GM21515 (cell line): ENCODE measurements at regions not wholly inside any gene's neighbourhood (a gene's known extent, or its start where the extent isn't known, plus 50 kb on each side); places are given as distances from the start of the nearest gene placed in this dataset.
A peak's percentile ranks its signal among the peaks of the same experiment; 100 is the strongest.

Source experiments
- ATAC-seq: cut with Tn5 transposase; IDR thresholded peaks from one replicate; pipeline ENCODE4 v1.9.1; 2021; ENCODE audit not compliant: unreplicated experiment

DNA sequence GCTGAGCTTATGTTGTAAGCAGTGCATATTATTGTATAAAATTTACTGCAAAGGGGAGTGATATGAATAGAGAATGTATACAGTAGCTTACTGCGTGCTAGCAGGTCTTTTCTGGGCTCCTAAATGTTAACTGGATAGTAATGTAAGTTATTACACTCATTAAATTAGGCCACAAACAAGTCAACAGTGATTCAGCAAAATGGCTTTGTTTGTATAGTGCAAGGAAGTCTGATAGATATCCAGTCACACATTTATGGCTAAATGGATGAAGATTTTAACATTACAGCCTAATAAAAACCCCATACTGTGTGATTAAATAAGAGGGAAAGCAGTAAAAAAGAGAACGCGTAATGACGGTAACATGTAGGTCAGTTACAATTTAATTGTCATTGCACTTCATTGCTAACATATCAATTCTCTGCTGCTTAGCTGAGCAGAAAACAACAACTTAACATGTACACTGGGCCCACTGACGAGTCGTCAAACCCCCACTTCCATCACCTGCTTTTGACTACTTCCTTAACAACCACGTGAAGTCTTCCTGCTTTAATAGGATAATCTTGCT is 665.0 kb upstream of the FANCL start:
- no peak for ATAC-seq

DNA sequence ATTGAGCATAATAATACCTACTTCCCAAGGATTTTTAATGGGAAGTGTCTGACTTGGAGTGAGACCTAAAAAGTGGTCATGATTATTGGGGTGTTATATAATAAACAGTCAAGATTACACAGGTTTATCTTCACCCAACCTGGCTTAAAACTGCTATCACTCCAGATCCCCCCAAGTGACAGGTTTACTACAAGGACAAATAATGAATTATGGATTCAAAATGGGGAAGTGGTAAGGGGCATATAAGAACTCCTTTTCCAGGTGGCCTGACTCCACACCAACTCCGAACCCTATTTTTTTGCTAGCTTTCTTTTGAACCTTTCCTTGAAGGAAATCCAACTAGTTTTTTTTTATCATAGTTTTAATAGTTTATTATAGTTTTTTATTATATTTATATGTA is 663.0 kb upstream of the FANCL start:
- ATAC-seq = no peak

DNA sequence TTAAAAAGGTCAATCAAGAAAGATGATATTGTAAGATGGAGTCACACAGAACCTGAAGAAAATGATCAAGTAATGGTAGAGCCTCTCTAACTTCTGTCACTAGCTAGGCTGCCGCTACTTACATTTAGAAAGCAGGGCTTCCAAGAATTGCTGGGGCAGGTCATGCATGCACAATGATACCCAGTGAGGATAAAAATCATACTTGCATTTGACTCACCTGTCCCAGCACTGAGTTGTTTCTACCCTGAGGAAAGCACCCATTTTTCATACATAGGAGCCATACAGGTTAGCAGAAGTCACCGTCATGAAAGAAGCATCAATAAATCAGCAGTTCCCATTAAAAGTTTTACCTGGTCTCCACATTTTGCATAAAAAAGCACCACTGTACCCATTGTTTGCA is 662.3 kb upstream of the FANCL start:
- ATAC-seq = no peak

DNA sequence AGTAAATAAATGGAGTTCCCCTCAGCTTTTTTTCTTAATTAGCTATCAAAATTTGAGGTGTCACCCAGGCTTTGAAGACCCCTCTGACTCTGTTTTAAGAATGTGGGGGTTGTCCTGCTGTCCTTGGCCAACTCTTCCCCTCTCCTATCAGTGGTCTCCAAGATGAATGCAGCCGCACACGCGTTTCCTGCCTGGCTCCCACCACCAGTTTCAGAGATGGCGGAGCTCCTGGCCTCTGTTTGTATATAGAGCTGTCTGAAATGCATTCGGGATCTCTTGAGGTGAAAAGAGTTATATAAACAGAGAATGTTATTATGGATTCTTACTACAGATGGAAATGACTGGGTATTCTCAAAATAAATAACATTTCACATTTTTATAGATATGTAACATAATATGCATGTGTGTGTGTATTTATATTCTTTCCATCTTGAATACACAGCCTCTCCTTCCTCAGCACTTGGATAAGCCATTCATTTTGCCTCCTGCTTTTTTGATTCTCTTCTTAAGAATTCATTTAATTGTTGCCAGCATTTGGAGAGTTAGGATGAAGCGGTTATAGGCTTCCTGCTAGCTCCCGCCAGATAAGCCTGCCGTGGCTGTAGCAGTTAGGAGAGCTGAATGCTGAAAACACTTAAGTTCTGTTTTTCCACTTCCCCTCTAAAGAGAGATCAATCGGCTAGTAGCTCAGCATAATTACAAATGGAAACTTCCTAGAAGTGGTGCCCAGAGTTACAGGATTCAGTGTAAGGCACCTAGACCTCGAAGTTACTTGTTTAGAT is 659.3 kb upstream of the FANCL start:
- ATAC-seq = no peak

DNA sequence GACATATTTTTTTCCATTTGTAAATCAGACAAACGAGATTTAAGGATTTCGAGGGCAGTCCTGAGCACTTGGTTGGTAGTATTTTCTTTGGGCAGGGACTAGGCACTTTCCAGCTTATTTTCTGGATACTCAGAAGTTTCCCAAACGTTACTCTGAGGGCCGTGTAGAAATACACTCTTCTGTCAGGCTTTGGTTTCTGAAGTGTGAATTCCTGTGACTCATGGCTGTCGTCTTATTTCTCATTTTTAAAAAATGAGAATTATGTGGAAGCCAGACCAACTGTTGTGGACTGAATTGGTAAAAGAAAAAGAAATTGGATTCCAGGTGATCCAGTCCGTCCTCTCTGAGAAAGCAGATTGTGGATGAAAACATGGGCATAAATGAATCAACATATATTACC is 658.6 kb upstream of the FANCL start:
- ATAC-seq = no peak

DNA sequence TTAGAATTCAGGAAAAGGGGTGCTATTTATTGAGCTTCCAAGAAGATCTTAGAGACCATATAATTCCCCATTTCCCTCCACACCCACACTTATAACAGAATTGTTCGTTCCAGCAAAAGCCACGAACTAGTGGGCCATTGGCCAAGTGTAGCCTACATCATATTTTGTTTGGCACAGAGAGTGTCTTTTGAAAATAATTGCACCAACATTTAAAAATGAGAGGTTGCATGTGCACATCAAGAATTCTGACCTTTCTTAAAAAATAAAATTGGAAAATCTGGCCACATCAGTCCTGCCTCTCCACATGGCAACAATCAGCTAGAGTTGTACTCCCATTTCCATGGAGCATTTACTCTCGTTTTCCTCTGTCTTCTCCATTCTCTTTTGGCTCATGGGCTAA is 655.5 kb upstream of the FANCL start:
- ATAC-seq = no peak

DNA sequence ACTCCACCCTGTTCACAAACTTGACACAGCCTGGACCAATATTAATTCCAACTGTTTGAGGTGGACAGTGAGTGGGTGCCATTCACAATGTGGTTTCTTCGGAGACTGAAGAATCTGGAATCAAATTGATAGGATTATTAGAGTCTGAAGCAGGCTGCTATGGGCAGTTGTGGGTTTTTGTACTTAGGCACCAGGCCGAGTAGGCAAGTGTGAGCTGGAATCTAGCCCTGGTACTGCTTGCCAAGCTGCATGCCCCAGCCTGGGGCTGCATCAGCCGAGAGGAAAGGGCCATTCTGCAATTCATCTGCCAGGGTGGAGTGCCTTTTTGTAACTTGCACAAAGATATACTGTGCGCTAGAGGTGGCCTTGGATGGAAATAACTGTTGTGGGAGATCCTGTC is 654.7 kb upstream of the FANCL start:
- ATAC-seq = no peak

DNA sequence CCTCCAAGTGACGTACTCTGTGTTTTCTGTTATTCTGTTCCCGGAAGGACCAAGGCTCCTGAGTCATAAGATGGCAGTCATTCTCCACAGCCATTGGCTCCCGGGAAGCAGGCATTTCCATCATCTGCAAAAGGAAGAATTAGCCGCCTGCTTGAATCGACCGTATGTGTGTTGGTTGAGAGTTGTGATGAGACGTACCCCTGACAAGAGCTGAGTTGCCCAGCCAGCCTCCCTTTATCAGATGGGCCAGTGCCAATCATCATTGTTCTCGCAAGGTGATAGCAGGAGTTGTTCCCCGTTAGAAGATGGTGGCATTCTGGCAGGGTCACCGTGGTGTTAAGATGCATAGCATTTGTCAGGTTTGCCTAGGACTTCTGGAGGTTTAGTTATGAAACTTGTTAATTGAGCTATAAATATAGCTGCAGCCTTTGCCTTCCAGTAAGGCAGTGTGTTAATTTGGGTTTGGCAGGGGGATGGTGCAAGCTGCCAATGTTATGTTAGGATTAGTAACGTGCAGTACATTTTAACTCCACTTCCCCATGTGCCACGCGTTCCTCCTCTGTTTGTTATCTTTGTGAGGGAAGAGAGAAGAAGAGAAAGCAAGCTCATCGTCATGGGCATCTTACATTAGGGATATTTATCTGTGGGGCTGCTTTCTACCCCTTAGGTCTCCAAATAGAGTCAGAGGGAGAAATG is 652.7 kb upstream of the FANCL start:
- ATAC-seq = no peak

DNA sequence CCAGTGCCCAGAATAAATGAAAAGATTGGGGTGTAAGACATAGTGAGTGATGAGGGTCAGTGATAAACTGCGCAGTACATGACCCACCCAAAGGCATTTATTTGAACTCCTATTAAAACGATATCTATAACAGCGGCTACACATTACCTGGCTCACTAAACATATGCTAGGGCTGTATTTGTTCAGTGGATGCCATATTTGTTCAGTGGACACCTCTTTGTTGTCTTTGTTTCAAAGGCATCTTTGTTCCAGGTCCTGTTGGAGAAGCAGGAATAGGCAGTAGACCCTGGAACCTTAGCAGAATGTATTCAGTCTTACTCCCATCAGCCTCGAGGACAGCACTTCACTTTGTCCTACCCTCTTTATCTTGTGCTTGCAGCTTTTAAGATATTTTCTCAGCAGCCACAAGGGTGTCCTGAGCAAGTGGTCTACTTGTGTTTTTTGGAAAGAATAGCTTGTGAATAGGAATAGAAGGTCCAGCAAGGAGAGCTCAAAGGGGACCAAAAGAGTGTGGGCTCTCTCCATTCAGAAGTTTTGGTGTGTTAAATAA is 650.8 kb upstream of the FANCL start:
- ATAC-seq = no peak

DNA sequence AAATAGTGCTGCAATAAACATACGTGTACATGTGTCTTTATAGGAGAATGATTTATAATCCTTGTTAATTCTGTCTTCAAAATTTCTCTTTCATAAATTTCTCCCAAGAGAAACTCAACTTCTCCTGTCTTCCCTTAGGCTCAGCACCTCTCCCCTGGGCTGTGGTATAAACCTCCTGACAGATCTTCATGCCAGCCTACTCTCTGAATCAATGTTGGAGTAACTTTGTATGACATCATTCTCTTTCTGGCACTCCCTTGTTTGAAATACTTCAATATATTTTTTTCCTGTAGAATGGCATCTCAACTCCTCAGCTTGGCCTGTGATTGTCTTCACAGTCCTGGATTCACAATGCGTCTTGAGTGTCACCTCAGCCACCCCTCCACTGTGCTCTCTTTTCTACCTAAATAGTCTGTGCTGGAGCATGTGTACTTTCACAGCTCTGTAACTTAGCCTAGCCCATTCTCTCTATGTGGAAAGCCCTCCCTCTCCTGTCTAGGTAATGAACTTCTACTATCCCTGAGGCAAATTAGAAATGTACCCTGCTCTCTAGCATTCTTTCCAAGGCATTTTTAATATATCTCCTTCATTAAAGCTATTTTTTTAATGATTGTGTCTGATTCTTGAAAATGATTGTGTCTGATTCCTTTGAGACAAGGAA is 649.9 kb upstream of the FANCL start:
- no peak for ATAC-seq

DNA sequence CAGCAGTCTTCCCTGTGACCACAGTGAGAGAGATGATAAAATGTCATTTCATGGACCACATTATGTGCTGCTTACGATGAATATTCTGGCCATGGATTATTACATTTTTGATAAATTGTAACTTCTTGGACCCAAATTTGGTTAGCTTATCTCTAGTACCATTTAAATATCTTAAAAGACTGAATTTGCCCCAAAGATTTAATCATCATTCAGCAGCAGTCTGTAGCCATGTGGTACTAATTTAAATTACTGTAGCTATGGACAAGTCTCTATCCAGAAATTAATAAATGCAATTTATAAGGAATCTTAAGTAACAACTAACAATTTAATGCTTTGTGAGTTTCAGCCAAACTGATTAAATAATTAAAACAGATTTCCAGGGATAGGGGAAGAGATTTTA is 644.9 kb upstream of the FANCL start:
- ATAC-seq = no peak

DNA sequence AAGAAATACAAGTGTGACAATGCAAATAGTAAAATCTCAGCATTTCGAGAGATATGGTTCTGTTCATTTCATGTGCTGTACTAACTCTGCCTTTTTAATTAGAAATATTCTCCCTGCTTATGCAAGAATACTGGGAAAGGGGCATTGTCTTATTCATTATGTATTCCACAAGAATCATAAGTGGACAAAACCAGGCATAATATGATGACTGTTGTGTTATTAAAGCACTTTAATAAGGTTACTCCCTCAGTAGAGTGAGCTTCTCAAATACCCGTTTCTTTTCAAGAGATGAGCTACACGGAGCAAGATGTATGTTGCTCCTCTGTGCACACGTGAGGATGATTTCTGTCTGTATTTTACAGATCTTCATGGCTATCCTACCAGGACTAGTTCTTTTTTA is 638.7 kb upstream of the FANCL start:
- no peak for ATAC-seq

DNA sequence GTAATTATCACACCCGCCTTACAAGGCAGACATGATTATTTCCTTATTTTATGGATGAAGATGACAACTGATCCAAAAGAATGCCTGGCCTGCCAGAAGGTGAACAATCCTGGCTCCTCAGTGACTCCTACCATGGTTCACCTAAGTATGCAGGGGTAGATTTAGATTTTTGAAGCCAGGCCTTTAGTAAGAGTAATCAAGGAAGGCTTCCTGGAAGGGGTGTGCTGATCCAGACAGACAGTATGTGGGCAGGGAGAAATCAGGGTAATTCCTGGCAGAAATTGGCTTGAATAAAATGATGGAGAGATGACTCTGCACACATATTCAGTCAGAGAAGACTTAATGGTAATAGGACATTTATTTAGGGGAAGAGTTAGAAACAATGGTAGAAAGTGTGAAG is 637.7 kb upstream of the FANCL start:
- ATAC-seq = no peak

DNA sequence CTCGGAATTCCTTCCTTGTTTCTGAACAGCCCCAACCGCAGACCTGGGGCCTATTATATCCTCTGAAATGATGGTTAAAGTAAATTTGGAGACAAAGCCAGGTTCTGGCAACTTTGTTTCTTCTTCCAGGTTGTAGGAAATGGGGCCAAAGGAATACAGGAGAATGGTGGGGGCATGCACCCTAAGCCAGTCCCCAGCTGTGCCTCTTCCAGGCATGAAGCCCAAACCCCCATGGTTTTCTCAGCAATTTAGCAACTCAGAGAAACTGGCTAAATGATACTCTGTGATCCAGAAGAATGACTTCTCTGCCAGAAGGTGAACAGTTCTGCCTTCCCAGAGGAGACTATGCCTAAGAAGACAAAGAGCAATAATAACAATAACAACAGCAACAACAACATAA is 635.0 kb upstream of the FANCL start:
- ATAC-seq = no peak

DNA sequence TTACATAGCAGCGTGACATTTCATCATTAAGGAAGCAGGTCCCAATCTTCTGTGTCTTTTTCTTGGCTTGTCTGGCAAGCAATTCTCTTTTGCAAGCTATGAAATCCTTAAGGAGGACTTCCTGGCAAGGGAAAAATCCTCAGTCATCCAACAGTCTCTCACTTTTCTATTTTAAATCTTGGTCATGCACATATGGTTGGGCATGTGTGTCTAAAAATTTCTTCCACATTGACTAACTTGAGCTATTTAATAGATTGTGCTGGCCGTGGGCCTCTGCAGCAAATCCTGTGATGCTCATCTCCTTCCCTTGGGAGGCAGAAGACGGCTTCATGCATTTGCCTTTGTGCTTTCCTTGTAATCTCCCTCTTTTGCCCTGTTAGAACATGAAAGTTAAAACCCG is 634.3 kb upstream of the FANCL start:
- no peak for ATAC-seq

DNA sequence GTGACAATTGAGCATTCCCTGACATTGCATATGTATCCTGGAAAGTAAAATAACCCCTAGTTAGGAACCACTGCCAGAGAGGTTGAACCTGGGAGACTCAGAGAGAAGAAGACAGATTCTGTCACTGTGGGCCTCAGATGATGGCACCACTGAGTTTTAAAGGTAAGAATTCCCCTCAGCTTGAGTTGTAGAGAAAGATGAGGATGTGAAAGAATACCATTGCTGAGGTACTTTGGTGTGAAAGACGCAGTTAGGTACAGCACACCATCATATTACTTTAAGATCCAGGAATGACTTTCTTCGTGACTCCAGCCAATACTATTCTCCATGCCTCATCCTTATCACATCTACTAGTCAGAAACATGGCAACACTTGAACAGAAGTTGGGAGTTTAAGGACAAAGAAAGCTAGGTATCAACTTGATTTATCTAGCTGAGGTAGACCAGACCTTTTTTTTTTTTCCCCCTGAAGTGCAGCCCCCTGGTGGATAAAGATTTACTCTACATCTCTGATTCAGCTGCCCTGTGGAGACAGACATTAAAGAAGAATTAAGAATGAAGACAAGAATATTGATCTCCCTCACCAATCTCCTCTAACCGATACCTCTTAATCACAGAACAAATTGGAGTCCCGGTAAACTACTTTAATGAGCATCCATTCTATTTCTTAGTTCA is 630.5 kb upstream of the FANCL start:
- no peak for ATAC-seq

DNA sequence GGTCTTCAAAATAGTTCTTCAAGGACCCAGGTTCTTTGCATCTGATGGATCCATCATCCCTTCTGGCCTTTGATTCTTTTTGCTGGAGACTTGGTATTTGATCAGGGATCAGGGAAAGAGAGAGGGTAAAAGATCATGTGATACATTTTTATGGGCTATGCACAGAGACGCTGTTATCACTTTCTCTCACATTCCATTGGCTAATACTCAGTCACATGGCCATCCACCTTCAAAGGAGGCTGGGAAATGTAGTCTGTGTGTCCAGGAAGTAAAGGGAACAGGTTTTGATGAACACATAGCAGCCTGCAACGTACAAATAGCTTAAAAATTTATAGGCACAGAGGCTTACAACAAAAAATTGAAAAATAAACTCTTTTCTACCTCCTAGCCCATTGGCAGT is 629.6 kb upstream of the FANCL start:
- peak; percentile 58 for ATAC-seq

DNA sequence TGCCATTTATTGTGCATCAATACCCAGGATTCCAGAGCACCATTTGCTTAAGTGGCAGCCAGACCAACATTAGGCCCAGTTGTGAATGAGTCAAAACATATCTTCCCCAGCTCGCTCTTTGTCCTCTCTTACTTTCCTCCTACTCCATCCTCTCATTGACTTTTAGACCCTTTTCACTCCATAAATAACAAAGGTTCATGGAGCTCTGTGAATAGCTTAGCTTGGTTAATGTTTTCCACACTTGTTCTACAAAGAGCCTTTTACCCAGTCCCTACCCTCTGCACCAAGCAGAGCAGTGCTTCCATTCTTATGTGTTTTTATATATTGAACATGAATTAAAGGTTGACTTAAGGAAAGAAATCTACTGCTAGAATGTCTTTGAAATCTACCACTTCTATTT is 625.8 kb upstream of the FANCL start:
- ATAC-seq = no peak

DNA sequence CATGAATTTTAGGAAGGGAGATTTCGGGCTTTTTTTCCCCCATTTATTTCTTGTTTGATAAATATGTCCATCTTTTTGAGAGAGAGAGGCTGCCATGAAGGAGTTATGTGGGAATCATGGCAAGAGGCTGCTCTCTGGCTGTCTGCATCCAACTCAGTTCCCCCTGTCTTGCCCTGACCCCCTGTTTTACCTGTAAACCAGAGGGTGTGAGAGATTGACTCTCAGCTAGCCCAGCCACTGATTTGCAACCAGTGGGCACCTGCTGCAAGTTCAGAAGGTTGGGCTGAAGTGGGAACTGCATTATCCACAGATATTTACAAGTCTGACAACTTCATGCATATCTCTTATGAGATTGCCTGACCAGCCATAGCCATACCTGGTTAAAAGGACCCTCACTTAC is 625.4 kb upstream of the FANCL start:
- ATAC-seq = no peak

DNA sequence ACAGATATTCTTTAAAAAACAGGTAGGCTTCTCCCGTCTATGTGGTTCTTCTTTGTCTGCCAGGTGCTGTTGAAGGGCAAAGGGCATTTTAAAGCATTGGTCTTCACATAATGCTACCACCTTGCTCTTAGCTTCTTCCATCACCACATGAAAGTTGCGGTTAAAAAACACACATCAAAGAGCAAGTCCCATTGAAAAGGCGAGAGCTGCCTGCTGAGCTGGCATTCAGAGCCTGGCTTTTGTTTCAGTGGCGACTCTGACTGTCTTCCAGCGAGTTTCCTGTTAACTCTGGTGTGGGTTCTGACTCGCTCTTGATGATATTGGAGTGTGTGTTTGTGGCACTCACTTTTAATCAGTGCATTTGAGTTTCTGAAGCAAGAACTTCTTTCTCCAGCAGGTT is 624.9 kb upstream of the FANCL start:
- peak; percentile 31 for ATAC-seq

DNA sequence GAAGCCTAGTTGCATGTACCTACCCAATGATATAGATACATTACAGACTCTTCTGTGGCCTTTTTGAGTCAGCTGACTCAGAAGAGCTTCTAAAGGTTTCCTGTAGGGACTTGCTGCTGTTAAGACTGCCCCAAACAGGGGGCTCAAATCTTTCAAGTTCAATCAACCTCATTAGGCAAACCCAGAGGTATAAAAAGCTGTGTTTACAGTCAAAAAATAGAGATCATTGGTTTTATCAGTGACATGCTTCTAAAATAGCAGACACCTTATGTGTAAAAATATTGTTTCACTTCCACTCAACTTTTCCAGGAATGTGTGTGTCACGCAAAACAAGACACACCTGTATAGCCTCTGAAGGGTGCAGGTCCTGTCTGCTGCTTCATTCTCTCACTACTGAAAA is 624.3 kb upstream of the FANCL start:
- peak; percentile 67 for ATAC-seq
